Neural cell (in vitro differentiated cells): ENCODE measurements at regions not wholly inside any gene's neighbourhood (a gene's known extent, or its start where the extent isn't known, plus 50 kb on each side); places are given as distances from the start of the nearest gene placed in this dataset.

Source experiments
- H2AFZ ChIP-seq: fragments of 200-600, 300-800 bp; sonication (generic), shearing (Covaris generic); 2 replicates; pipeline ENCODE4 v1.6.0; 2014; ENCODE audit warnings: low read depth, mild to moderate bottlenecking, antibody characterized with exemption, low read length, moderate library complexity
- H3F3A ChIP-seq: fragments of 200-600 bp; shearing (Covaris generic); 2 replicates; pipeline ENCODE4 v1.6.1; 2016; ENCODE audit warnings: mild to moderate bottlenecking, moderate library complexity, mixed read lengths, antibody characterized with exemption, low read length; ENCODE audit not compliant: insufficient read depth, poor library complexity, severe bottlenecking
- H3K27ac ChIP-seq: fragments of 200-600, 300-800 bp; sonication (generic), shearing (Covaris generic); 2 replicates; pipeline ENCODE4 v1.5.1; 2014; ENCODE audit warnings: mild to moderate bottlenecking, low read length, moderate library complexity
- H3K27me3 ChIP-seq: fragments of 300-800, 200-600 bp; sonication (generic), shearing (Covaris generic); 2 replicates; pipeline ENCODE4 v1.6.0; 2014; ENCODE audit warnings: mild to moderate bottlenecking, low read depth, low read length, moderate library complexity; ENCODE audit not compliant: insufficient read depth
- H3K36me3 ChIP-seq: fragments of 300-800, 200-600 bp; sonication (generic), shearing (Covaris generic); 2 replicates; pipeline ENCODE4 v1.5.1; 2014; ENCODE audit warnings: mild to moderate bottlenecking, antibody characterized with exemption, low read length, moderate library complexity; ENCODE audit not compliant: insufficient read depth
- H3K4me2 ChIP-seq: fragments of 300-800, 200-600 bp; sonication (generic), shearing (Covaris generic); 2 replicates; pipeline ENCODE4 v1.6.0; 2014; ENCODE audit warnings: mild to moderate bottlenecking, low read length
- H3K4me3 ChIP-seq: fragments of 300-800, 200-600 bp; sonication (generic), shearing (Covaris generic); 2 replicates; pipeline ENCODE4 v1.5.1; 2014; ENCODE audit warnings: mild to moderate bottlenecking, low read length, moderate library complexity
- H3K79me2 ChIP-seq: fragments of 200-600 bp; shearing (Covaris generic); replicated peaks from 2 replicates; pipeline ENCODE4 v1.6.0; 2014; ENCODE audit warnings: mild to moderate bottlenecking, low read length, moderate library complexity; ENCODE audit not compliant: insufficient read depth
- H3K9ac ChIP-seq: fragments of 300-800, 200-600 bp; sonication (generic), shearing (Covaris generic); 2 replicates; pipeline ENCODE4 v1.6.1; 2016; ENCODE audit warnings: mild to moderate bottlenecking, low read length, mixed read lengths
- H3K9me2 ChIP-seq: fragments of 200-600 bp; shearing (Covaris generic); 2 replicates; pipeline ENCODE4 v1.6.1; 2016; ENCODE audit warnings: mild to moderate bottlenecking, low read length, mixed read lengths; ENCODE audit not compliant: insufficient read depth
- H3K9me3 ChIP-seq: fragments of 200-600, 300-800 bp; sonication (generic), shearing (Covaris generic); 2 replicates; pipeline ENCODE4 v1.6.1; 2016; ENCODE audit warnings: mild to moderate bottlenecking, mixed run types, low read length, moderate library complexity, mixed read lengths
- H4K20me1 ChIP-seq: fragments of 200-600 bp; shearing (Covaris generic); 2 replicates; pipeline ENCODE4 v1.6.1; 2016; ENCODE audit warnings: mild to moderate bottlenecking, mixed run types; ENCODE audit not compliant: insufficient read depth
- EP300 ChIP-seq: fragments of 450-650 bp; conservative IDR thresholded peaks from 2 replicates; pipeline ENCODE4 v1.6.1; 2014; ENCODE audit warnings: antibody characterized with exemption, mild to moderate bottlenecking, moderate library complexity; ENCODE audit not compliant: poor library complexity, severe bottlenecking
- EZH2 ChIP-seq: fragments of 200-600, 300-800 bp; shearing (Covaris generic), sonication (generic); IDR thresholded peaks from 2 replicates; pipeline ENCODE4 v1.6.1; 2014; ENCODE audit warnings: antibody characterized with exemption, low read length, borderline replicate concordance, mild to moderate bottlenecking; ENCODE audit not compliant: insufficient read depth, poor library complexity, severe bottlenecking
- MXI1 ChIP-seq: fragments of 450-650 bp; conservative IDR thresholded peaks from 2 replicates; pipeline ENCODE4 v1.6.1; 2014; ENCODE audit warnings: antibody characterized with exemption, mild to moderate bottlenecking; ENCODE audit not compliant: poor library complexity, severe bottlenecking
- POLR2AphosphoS5 ChIP-seq: IDR thresholded peaks from 2 replicates; pipeline ENCODE4 v1.6.1; 2012
- RAD21 ChIP-seq: fragments of 450-650 bp; conservative IDR thresholded peaks from 2 replicates; pipeline ENCODE4 v1.6.1; 2014; ENCODE audit warnings: antibody characterized with exemption, mild to moderate bottlenecking, moderate library complexity
- SMC3 ChIP-seq: fragments of 450-650 bp; conservative IDR thresholded peaks from 2 replicates; pipeline ENCODE4 v1.6.1; 2014; ENCODE audit warnings: antibody characterized with exemption, mild to moderate bottlenecking, moderate library complexity; ENCODE audit not compliant: poor library complexity
- TAF1 ChIP-seq: IDR thresholded peaks from 2 replicates; pipeline ENCODE4 v1.6.1; 2012; ENCODE audit warnings: low read depth
- TF ChIP-seq, protein P1 (sequence below): fragments of 450-650 bp; IDR thresholded peaks from 2 replicates; pipeline ENCODE4 v1.5.1; 2014; ENCODE audit warnings: antibody characterized with exemption, mild to moderate bottlenecking, moderate library complexity; ENCODE audit not compliant: poor library complexity, severe bottlenecking
- TF ChIP-seq, protein P2 (sequence below): IDR thresholded peaks from 2 replicates; pipeline ENCODE4 v1.6.1; 2012; ENCODE audit warnings: borderline replicate concordance

DNA sequence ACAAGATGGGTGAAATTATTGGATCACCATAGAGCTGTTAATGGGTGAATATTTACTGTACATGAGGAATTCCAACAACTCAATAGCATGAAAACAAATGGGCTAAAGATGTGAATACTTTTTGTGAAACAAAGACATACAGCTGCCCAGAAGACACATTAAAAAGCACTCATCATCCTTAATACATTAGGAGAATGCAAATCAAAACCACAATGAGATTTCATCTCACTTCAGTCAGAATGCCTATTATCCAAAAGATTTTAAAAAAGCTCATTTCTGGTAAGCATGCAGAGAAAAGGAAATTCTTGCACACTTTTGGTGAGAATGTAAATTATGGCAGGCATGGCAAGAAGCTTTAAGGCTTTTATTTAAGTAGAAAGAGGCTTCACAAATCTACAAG lies 770.8 kb upstream of the AMELY start:
- Histone ChIP-seq H3K4me2 (no peak overlapping the region), H3K9me3 (no peaks in the 10 kb centered on the region), H3K79me2 (no peaks in the 10 kb centered on the region), H3K27ac (no peak overlapping the region), H3K36me3 (no peaks in the 10 kb centered on the region), H3K4me3 (no peak overlapping the region), H3K27me3 (no peaks in the 10 kb centered on the region), H3F3A (no peaks in the 10 kb centered on the region), H3K9me2 (no peaks in the 10 kb centered on the region), H4K20me1 (no peaks in the 10 kb centered on the region), H3K9ac (no peak overlapping the region), H2AFZ (no peak overlapping the region)
- TF ChIP-seq POLR2AphosphoS5, result no peak

DNA sequence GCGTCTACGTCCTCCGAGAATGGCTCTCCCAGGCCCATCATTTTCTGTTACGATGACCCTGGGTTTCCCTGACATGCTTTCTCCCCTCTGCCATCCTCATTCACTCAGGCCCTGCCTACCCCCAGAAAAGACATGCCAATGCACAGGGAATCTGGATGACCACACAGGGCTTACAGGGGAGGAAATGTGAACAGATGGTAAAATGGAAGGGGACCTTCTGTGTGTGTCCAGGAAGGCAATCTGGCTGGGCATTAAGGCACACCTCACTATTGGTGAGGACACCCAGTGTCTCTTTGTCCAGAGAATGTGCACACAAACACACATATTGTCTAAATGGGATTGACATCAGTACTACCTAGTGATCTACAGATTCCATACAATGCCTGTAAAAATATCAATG lies 769.9 kb upstream of the AMELY start:
- no peak overlapping the region for H3K4me3 ChIP-seq
- no peaks in the 10 kb centered on the region for H3K36me3 ChIP-seq
- H4K20me1 ChIP-seq, result no peaks in the 10 kb centered on the region

DNA sequence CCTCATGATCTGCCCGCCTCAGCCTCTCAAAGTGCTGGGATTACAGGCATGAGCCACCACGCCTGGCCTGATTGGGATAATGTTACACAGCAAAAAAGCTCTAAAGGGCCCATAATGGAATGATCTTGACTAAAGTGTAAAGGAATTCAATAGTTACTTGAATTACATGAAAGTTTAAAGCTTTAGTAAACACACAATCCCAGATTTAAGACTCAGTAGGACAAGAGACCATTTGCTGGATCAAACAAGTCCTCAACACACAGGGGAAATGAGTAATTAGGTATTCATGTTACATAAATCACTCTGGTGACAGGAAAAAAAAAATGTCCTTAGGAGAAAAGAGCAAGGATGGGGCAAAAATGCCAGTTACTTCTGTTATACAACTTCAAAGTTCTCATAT lies 762.9 kb upstream of the AMELY start:
- no peak overlapping the region for H2AFZ ChIP-seq
- H3K4me2 ChIP-seq, result no peak overlapping the region
- no peaks in the 10 kb centered on the region for H3K9me2 ChIP-seq
- no peak for TF ChIP-seq TAF1
- no peak for TF ChIP-seq EZH2
- no peak for TF ChIP-seq SMC3
- TF ChIP-seq, protein P1, sequence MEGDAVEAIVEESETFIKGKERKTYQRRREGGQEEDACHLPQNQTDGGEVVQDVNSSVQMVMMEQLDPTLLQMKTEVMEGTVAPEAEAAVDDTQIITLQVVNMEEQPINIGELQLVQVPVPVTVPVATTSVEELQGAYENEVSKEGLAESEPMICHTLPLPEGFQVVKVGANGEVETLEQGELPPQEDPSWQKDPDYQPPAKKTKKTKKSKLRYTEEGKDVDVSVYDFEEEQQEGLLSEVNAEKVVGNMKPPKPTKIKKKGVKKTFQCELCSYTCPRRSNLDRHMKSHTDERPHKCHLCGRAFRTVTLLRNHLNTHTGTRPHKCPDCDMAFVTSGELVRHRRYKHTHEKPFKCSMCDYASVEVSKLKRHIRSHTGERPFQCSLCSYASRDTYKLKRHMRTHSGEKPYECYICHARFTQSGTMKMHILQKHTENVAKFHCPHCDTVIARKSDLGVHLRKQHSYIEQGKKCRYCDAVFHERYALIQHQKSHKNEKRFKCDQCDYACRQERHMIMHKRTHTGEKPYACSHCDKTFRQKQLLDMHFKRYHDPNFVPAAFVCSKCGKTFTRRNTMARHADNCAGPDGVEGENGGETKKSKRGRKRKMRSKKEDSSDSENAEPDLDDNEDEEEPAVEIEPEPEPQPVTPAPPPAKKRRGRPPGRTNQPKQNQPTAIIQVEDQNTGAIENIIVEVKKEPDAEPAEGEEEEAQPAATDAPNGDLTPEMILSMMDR, result no peak
- no peak for TF ChIP-seq POLR2AphosphoS5
- no peak for TF ChIP-seq RAD21
- TF ChIP-seq MXI1, result no peak

More for the DNA sequence above, 769.9 kb upstream of the AMELY start:
- no peak overlapping the region for H2AFZ ChIP-seq
- H3K27me3 ChIP-seq, result no peaks in the 10 kb centered on the region
- TF ChIP-seq POLR2AphosphoS5 (no peak), TAF1 (no peak), EP300 (no peak), EZH2 (no peak), MXI1 (no peak), SMC3 (no peak), RAD21 (no peak)
- TF ChIP-seq, protein P1, result no peak
- TF ChIP-seq, protein P2, sequence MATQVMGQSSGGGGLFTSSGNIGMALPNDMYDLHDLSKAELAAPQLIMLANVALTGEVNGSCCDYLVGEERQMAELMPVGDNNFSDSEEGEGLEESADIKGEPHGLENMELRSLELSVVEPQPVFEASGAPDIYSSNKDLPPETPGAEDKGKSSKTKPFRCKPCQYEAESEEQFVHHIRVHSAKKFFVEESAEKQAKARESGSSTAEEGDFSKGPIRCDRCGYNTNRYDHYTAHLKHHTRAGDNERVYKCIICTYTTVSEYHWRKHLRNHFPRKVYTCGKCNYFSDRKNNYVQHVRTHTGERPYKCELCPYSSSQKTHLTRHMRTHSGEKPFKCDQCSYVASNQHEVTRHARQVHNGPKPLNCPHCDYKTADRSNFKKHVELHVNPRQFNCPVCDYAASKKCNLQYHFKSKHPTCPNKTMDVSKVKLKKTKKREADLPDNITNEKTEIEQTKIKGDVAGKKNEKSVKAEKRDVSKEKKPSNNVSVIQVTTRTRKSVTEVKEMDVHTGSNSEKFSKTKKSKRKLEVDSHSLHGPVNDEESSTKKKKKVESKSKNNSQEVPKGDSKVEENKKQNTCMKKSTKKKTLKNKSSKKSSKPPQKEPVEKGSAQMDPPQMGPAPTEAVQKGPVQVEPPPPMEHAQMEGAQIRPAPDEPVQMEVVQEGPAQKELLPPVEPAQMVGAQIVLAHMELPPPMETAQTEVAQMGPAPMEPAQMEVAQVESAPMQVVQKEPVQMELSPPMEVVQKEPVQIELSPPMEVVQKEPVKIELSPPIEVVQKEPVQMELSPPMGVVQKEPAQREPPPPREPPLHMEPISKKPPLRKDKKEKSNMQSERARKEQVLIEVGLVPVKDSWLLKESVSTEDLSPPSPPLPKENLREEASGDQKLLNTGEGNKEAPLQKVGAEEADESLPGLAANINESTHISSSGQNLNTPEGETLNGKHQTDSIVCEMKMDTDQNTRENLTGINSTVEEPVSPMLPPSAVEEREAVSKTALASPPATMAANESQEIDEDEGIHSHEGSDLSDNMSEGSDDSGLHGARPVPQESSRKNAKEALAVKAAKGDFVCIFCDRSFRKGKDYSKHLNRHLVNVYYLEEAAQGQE, result no peak
- no peaks in the 10 kb centered on the region for H3K79me2 ChIP-seq
- no peaks in the 10 kb centered on the region for H3F3A ChIP-seq
- H3K9ac ChIP-seq, result no peak overlapping the region
- H3K27ac ChIP-seq, result no peak overlapping the region
- no peaks in the 10 kb centered on the region for H3K9me3 ChIP-seq
- H3K4me2 ChIP-seq, result no peak overlapping the region
- no peaks in the 10 kb centered on the region for H3K9me2 ChIP-seq

More for the DNA sequence above, 762.9 kb upstream of the AMELY start:
- Histone ChIP-seq H3K4me3 (no peak overlapping the region), H3K9ac (no peak overlapping the region), H3F3A (no peaks in the 10 kb centered on the region), H3K27ac (no peak overlapping the region), H4K20me1 (no peaks in the 10 kb centered on the region), H3K79me2 (no peaks in the 10 kb centered on the region), H3K9me3 (no peaks in the 10 kb centered on the region), H3K36me3 (no peaks in the 10 kb centered on the region), H3K27me3 (no peaks in the 10 kb centered on the region)
